B cell (primary cell): ENCODE measurements at regions not wholly inside any gene's neighbourhood (a gene's known extent, or its start where the extent isn't known, plus 50 kb on each side); places are given as distances from the start of the nearest gene placed in this dataset.

Source experiments
- CTCF ChIP-seq: fragments of 200-600 bp; IDR thresholded peaks from one replicate; pipeline ENCODE4 v1.8.0; 2022; ENCODE audit warnings: antibody characterized with exemption, mild to moderate bottlenecking
- EZH2 ChIP-seq: IDR thresholded peaks from 2 replicates; pipeline ENCODE4 v1.6.1; 2012; ENCODE audit warnings: borderline replicate concordance, low read depth, mild to moderate bottlenecking, moderate library complexity, low read length; ENCODE audit not compliant: insufficient read depth, poor library complexity, severe bottlenecking

- no peak for TF ChIP-seq CTCF
- TF ChIP-seq EZH2 = no peak
Measured at GRCh38 chr22:46094676-46095075, 55.6 kb upstream of the PPARA start.
